HuH-7.5 (cell line): ENCODE measurements at regions not wholly inside any gene's neighbourhood (a gene's known extent, or its start where the extent isn't known, plus 50 kb on each side); places are given as distances from the start of the nearest gene placed in this dataset.
"Not testable (repeated sequence)": the region's sequence is repeated elsewhere in the genome, so short reads cannot be mapped to it uniquely, and the experiment has no call there.

Source experiments
- DNase-seq: peaks from one replicate; pipeline ENCODE4 v3.0.0; 2011; ENCODE audit warnings: low spot score

DNA sequence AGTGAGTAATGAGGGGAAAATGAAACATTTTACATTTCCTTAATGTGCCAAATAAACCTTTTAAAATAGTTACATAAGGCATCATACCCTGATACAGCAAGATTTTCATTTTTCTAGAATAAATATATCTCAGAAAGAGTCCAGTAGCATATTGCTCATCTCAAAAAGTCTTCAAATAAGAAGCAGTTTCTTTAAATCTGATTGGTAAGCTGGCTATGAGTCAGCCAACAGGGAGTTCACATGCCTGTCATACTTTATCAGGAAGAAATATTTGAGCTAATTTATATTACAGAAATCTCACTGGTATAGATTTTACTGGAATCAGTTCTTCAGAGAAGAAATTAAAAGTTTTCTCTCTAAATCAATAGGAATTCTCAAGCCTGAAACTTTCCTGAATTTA, 258.1 kb downstream of the C11orf87 start:
- DNase-seq = no peak

DNA sequence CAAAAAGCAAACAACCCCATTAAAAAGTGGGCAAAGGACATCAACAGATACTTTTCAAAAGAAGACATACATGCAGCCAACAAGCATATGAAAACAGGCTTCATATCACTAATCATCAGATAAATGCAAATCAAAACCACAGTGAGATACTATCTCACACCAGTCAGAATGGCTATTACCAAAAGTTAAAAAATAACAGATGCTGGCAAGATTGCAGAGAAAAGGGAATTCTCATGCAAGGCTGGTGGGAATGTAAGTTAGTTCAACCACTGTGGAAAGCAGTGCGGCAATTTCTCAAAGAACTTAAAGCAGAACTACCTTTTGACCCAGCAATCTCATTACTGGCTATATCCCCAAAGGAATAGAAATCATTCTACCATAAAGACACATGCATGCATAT, 260.8 kb downstream of the C11orf87 start:
- not testable (repeated sequence) for DNase-seq

DNA sequence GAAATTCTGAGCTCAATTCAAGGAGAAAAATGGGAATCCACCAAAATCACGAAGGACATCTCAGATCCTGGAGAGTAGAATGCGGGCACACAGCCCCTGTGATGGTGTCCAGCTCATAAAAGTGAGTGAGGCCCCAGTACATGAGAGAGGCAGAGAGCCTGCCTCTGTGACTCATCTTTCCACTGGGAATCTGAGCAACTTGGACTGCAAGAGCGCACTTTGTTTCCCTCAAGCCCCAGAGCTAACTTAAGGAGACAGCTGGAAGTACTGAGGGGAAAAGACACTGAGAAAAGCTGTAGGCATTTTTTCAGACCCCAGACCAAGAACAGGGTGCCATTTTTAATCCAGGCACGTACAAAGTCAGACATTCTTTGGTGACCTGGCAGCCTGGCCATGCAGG, 273.7 kb downstream of the C11orf87 start:
- no peak for DNase-seq

DNA sequence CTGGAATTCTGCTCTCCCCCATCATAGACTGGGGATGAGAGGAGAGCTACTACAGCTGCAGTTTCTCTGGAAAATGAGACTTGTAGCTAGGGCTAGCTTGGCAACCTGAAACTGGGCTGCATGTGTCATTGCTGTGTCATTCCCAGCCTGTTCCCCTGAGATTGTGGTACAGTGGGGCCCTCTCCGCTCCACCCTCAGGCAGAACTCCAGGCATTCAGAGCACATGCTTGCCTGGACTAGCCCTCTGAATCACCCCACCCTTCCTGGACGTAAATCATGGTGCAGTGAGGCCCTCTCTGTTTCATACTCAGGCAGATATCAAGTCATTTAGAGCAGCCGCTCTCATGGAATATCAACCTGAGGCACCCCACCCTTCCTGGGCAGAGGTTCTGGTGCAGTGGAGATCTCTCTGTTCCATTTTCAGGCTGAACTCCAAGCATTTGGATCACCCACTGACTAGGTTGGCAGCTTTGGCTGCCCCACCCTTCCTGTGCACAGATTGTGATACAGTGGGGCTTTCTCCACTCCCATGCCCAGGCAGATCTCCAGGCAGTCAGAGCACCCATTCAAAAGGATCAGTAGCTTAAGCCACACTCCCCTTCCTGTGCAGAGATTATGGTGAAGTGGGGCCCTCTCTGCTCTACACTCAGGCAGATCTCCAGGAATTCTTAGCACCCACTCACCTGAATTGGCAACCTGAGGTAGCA, 274.4 kb downstream of the C11orf87 start:
- no peak for DNase-seq

DNA sequence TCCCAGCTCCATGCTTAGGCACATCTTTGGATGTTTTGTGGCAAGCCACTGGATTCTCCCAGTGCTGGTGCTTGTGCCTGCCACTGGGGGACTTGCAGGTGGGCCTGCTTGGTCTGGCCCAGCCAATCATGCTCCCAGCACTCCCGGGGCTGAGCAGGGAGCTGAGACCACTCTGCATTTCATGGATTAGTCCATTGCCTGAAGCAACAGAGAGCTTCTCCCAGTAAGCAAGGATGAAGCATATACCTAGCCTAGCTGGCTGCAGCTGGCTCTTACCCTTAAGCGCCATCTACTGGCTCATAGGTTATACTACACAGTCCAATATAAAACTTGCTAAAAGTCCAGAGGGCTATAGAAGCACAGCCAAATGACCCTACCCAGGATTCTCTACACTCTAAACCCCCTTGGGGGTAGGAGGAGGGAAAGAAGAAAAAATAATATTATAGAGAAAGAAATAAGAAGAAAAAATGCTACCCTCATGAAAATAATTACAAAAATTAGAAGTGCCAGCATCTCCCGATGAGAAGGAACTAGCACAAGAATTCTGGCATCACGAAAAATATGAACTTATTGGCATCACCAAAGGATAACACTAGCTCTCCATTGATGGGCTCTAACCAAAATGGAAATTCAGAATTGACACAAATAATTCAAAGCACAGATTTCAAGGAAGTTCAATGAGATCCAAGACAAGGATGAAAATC, 275.3 kb downstream of the C11orf87 start:
- DNase-seq = no peak

DNA sequence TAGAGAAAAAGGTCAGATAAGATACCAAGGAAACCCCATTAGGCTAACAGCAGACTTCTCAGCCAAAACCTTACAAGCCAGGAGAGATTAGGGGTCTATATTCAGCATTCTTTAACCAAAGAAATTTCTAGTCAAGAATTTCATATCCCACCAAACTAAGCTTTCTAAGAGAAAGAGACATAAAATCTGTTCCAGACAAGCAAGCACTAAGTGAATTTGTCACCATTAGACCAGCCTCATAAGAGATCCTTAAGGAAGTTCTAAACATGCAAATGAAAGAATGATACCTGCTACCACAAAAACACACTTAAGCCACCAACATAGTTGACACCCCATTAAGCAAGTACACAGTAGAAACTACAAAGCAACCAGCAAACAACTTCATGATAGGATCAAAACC, 276.2 kb downstream of the C11orf87 start:
- no peak for DNase-seq

GRCh38 chr11:109704432-109704831, 282.4 kb downstream of the C11orf87 start:
- no peak for DNase-seq

GRCh38 chr11:109706945-109707344, 285.0 kb downstream of the C11orf87 start:
- DNase-seq = no peak

DNA sequence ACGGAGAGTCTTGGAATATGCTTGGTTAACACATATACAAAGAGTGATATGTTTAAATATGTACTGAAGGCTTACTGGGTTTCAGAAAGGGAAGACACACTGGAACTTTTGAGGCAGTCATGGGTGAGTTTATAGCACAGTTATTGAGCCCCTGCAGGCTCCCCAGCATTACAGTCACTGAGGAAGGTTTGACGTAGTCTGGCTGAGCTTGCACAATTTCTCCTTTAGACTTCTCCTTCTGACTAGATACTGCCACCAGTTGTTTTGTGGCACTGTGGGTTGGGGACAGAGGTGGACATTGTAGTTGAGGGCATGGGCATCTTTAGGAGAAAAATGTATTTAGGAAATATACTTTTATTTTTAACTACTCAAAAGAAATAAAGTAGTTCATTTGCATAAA, 285.4 kb downstream of the C11orf87 start:
- no peak for DNase-seq

GRCh38 chr11:109708184-109708583, 286.2 kb downstream of the C11orf87 start:
- no peak for DNase-seq

GRCh38 chr11:109714444-109714843, 292.5 kb downstream of the C11orf87 start:
- not testable (repeated sequence) for DNase-seq

GRCh38 chr11:109715424-109715823, 293.4 kb downstream of the C11orf87 start:
- DNase-seq = not testable (repeated sequence)

DNA sequence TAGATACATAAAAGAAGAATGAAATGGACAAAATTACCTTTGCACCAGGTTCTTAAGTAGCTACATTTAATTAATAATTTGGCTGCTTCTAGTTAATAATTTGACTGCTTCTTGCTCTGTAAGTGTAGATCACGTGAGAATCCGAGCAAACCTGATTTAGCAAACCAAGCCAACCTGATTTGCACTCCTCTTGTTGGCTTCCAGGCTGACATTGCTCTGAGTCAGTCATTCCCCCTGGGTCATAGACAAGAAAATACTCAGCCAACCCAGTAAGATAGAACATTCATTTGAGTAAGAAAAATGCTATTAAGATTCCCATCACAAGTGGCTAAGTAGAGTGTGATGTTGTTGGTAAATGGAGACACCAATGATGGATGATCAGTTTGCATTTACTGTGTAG, 304.1 kb downstream of the C11orf87 start:
- no peak for DNase-seq

DNA sequence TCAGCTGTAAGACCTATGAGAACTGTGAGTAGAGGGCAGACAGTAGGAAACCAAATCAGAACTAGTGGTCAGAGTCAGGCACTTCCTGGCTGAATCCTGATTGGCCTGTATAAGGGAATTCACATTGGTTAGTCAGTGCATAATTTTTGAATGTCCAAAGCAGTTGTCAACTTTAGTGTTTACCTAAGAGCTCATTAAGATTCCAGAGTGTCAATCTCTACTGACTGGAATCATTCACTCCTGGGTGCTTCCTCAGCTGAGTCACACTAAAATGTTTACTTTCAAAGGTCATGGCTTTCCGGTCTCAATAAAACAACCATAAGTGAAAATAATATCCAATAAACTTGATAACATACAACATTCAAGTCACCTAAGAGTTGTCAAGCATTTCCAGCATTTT, 306.1 kb downstream of the C11orf87 start:
- no peak for DNase-seq

- DNase-seq = no peak
Observed at GRCh38 chr11:109729761-109730160, 307.8 kb downstream of the C11orf87 start.

DNA sequence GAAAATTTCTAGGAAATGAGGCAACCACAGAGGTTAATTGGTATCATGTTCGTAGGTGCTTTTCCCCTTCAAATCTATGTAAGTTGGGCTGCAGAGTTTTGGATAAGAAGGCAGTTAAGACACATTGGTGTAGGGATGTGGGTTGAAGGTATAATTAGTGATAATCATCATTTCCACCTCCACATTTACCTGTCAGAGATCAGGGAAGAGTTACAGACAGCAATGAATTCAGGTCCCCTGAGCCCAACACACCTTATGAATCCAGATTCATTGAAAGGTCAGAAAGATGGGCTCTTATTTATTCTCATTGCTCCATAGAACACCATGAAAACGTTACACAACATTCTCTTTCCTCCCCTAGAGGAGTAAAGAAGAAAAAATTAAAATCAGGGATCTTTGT, 308.7 kb downstream of the C11orf87 start:
- no peak for DNase-seq

GRCh38 chr11:109731451-109731850, 309.5 kb downstream of the C11orf87 start:
- DNase-seq = no peak

DNA sequence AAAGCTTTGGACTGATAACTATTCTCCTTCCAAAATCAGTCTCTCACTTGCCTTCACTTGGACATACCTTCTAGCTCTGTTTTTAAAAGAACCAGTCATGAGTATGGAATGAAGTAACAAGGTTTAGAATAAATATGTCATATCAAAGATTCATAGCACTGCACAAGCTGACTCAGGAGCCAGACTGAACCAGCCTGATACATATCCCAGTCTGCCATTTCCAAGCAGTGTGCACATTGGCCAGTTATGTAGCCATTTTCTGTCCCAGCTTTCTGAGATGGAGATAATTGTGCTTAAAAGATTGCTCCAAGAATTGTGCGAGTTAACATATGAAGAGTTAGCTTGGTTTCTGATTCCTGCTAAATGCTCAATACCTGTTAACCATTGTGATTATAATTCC, 311.3 kb downstream of the C11orf87 start:
- DNase-seq = no peak

DNA sequence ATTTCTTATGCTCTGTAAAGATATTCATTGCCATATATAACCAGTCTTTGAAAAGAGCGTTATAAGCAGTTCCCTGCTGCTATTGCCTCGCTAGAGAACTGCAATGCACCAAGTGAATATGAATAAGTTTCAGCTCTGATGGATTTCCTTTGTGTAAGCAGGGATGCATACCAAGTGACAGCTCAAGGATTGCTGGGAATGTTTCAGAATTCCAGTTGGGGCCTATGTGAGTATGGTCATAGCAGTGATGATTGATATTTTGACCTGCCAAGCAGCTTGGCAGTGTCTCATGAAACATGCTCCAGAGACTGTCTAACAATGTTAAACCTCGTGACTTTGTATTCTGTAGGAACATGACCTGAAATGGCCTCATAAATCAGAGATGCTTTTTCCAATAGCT, 312.6 kb downstream of the C11orf87 start:
- no peak for DNase-seq

GRCh38 chr11:109735128-109735527, 313.1 kb downstream of the C11orf87 start:
- no peak for DNase-seq

- DNase-seq = no peak
Observed at GRCh38 chr11:109739379-109739778, 317.4 kb downstream of the C11orf87 start.

- no peak for DNase-seq
Observed at GRCh38 chr11:109745996-109746625, 324.1 kb downstream of the C11orf87 start.

DNA sequence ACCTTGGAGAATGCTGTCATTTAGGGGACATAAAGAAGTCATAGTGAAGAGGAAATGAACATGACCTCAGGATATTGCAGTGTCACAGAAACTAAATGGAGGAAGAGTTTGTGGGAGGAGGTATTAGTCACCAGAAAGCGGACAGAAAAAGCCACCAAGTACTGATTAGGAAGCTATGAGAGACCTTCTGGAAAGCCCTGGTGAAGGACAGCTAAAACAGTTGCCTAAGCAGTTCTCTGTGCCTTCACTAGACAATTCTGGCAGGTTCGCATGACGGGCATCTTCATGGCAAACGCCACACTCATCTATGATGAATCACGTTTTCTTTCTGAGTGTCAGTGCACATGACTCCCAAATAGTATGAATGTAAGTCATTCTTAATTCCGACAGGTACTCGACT, 325.8 kb downstream of the C11orf87 start:
- DNase-seq = no peak
